GM12873 (cell line): ENCODE measurements at regions not wholly inside any gene's neighbourhood (a gene's known extent, or its start where the extent isn't known, plus 50 kb on each side); places are given as distances from the start of the nearest gene placed in this dataset.

ENCODE experiments used
- TF ChIP-seq, protein P1 (sequence below): IDR thresholded peaks from 2 replicates; pipeline ENCODE4 v1.5.1; 2012; ENCODE audit warnings: low read depth, mild to moderate bottlenecking, moderate library complexity, low read length, control low read depth; ENCODE audit not compliant: insufficient read depth; ENCODE audit errors: missing control alignments

DNA sequence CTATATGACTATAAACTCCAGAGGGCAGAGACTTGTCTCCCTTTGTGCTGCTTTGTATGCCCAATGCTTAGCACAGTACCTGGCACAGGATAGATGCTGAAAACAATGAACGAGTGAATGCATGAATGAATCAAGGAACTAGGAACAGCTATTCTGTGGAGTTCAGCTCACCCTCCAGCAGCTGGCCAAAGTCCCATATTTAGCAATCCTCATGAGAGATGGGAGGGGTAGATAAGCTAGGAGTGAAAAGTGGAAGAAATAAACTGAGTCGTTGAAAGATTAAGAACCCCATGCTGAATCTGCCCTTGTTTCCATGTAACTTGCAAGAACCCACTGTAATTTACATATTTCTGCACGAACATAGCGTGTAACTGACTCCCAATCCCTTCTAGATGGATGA is 106.5 kb downstream of the MAFB start:
- TF ChIP-seq, protein P1, sequence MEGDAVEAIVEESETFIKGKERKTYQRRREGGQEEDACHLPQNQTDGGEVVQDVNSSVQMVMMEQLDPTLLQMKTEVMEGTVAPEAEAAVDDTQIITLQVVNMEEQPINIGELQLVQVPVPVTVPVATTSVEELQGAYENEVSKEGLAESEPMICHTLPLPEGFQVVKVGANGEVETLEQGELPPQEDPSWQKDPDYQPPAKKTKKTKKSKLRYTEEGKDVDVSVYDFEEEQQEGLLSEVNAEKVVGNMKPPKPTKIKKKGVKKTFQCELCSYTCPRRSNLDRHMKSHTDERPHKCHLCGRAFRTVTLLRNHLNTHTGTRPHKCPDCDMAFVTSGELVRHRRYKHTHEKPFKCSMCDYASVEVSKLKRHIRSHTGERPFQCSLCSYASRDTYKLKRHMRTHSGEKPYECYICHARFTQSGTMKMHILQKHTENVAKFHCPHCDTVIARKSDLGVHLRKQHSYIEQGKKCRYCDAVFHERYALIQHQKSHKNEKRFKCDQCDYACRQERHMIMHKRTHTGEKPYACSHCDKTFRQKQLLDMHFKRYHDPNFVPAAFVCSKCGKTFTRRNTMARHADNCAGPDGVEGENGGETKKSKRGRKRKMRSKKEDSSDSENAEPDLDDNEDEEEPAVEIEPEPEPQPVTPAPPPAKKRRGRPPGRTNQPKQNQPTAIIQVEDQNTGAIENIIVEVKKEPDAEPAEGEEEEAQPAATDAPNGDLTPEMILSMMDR = no peak

DNA sequence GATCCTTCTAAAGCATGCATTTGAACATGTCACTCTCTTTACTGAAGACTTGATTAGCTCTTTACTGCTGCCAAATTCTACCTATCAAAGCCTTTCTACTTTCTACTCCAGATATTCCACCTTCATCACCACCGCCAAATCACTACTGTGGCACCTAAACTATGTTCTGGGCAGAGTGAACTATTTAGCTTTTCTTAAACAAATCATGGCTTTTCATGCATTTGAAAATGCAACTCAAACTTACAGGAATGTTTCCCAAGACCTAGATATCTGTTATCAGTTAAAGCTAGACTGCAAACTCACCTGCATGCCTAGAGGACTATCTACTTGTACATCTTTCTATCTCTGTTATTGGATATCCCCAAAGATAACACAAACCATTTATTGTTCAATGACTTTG is 109.3 kb downstream of the MAFB start:
- TF ChIP-seq, protein P1 = no peak

DNA sequence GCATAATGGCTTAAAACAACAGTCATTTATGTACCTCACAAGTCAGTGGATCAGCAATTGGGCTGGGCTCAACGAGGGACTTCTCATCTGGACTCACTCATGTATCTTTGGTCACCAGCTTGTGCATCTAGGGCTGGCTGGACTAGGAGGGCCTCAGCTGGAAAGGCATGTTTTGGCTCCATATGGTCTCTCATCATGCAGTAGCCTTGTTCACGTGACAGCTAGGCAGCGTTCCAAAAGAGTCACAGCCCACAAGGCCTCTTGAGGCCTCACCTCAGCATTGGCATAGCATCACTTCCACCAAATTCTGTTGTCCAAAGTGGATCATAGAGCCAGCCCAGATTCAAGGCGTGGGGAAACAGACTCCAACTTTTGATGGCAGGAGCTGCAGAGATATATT is 110.1 kb downstream of the MAFB start:
- TF ChIP-seq, protein P1 = no peak

DNA sequence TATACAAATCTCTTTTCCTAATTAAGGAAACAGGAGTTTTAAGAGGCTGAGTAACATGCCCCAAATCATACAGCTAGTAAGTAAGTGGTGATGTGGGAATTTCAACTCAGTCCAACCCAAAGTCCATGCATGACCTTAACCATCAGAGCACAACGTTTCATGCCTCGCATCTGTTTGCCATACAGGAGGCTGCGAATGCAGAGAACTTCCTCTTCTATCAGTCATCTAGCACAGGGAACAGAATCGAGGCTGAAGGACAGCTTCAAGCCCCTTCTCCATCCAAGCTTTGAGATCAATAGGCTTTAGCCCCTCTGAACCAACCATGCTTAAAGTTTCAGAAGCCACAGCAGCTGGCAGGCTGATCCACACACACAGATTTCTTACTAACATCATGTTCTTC is 113.2 kb downstream of the MAFB start:
- TF ChIP-seq, protein P1 = no peak

DNA sequence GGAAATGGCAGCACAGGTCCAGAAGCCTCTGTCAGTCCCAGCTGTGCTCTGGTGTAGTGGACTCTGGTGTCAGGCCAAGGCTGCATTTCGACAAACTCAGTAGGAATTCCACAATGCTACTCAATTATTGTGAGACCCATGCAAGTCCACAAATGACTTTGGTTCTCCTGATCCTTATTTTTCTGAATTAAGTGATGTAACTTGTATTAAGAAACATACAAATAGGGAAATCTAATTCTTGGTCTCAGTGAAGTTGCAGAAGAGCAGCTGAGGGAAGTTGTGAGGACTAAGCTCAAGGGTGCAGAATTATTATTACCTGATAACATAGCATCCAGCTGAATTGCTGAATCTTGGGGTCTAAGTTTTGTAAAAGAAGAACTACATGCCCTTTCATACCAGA is 116.8 kb downstream of the MAFB start:
- TF ChIP-seq, protein P1 = no peak

DNA sequence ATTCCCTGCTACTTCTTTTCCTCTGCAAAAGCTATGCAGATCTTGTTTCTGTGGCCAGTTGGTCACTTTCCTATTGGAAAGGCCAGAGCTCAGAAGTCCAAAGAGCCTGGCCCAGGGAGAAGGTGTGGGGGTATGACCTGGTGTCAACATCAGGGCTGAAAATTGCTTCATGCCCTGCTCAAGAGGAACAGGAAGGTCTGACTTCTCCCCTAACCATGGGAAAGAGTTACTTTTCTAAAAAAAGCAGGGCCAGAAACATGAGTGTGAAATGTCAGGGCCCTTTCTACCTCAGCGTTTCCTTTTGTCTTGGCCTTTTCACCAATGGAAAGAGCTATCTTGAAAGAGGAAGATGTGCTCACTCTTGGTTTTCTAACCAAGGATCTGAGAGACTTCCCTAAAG is 117.4 kb downstream of the MAFB start:
- TF ChIP-seq, protein P1 = no peak

DNA sequence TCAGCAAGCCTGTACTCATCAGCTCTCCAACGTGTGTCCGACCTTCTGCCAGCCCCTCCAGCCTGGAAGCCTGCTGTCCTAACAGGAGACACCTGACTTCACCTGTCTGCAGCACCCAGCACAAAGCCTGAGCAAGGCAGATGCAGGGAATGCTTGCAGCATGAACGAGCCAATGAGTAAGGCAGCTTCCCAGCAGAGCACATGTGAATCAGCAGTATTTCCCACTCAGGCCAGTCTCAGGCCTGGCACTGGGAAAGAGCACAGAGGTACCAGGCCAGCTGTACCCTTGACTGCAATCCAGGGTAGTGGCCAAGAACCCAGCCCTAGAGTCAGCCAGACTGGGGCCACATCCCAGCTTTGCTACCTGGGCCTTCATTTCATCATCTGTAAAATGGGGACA is 120.8 kb downstream of the MAFB start:
- TF ChIP-seq, protein P1 = no peak

DNA sequence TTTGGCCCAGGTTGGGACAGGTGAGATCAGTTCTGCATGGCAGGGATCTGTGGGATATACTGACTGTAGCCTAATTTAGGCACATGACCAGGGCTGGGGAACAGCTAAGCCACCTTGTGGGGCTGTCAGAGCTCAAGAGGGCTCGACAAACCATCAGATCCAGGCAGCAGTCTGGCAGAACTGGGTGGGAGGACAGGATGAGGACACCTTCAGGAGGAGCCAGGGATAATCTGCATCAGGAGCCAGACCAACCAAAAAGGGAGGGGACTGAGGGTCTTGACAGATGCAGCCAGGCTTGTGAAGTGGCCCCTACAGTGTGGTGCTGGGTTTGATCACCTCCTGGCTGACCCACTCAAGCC is 123.4 kb downstream of the MAFB start:
- TF ChIP-seq, protein P1 = no peak
